Neural progenitor cell (in vitro differentiated cells): ENCODE measurements at regions not wholly inside any gene's neighbourhood (a gene's known extent, or its start where the extent isn't known, plus 50 kb on each side); places are given as distances from the start of the nearest gene placed in this dataset.

Source experiments
- EZH2 ChIP-seq: fragments of 200-600 bp; sonication (generic); IDR thresholded peaks from 2 replicates; pipeline ENCODE4 v1.6.1; 2017; ENCODE audit warnings: antibody characterized with exemption, mild to moderate bottlenecking, moderate library complexity
- EZH2phosphoT487 ChIP-seq: fragments of 200-600 bp; sonication (generic); IDR thresholded peaks from 2 replicates; pipeline ENCODE4 v1.6.1; 2017; ENCODE audit warnings: antibody characterized with exemption
- TF ChIP-seq, protein P1 (sequence below): fragments of 200-600 bp; sonication (generic); IDR thresholded peaks from 2 replicates; pipeline ENCODE4 v1.5.1; 2017; ENCODE audit warnings: antibody characterized with exemption, mild to moderate bottlenecking

- TF ChIP-seq, protein P1, sequence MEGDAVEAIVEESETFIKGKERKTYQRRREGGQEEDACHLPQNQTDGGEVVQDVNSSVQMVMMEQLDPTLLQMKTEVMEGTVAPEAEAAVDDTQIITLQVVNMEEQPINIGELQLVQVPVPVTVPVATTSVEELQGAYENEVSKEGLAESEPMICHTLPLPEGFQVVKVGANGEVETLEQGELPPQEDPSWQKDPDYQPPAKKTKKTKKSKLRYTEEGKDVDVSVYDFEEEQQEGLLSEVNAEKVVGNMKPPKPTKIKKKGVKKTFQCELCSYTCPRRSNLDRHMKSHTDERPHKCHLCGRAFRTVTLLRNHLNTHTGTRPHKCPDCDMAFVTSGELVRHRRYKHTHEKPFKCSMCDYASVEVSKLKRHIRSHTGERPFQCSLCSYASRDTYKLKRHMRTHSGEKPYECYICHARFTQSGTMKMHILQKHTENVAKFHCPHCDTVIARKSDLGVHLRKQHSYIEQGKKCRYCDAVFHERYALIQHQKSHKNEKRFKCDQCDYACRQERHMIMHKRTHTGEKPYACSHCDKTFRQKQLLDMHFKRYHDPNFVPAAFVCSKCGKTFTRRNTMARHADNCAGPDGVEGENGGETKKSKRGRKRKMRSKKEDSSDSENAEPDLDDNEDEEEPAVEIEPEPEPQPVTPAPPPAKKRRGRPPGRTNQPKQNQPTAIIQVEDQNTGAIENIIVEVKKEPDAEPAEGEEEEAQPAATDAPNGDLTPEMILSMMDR = no peak
- TF ChIP-seq EZH2 = no peak
- no peak for TF ChIP-seq EZH2phosphoT487
These were observed 227.4 kb downstream of the DLEU7 start for GRCh38 chr13:50616101-50616500.
